B cell (primary cell): ENCODE measurements at regions not wholly inside any gene's neighbourhood (a gene's known extent, or its start where the extent isn't known, plus 50 kb on each side); places are given as distances from the start of the nearest gene placed in this dataset.

Experiments
- ATAC-seq: fragments of 200-7000 bp; cut with Tn5 transposase; one replicate; pipeline ENCODE4 v1.10.0; 2021; ENCODE audit warnings: low read depth, mild to moderate bottlenecking, moderate number of reproducible peaks, moderate library complexity
- CTCF ChIA-PET: fragments of 350-600 bp; sonication (Branson Sonifier 250); formaldehyde crosslinking; loops from one replicate; lab custom pipeline; 2021; ENCODE audit warnings: antibody characterized with exemption, inconsistent platforms; lab: Charles Lee
- POLR2A ChIA-PET: fragments of 350-600 bp; sonication (Branson Sonifier 250); formaldehyde crosslinking; loops from one replicate; lab custom pipeline; 2021; ENCODE audit warnings: antibody characterized with exemption; lab: Charles Lee
- DNase-seq: peaks from one replicate; pipeline ENCODE4 v3.0.0; 2013
- H2AFZ ChIP-seq: 2 replicates; pipeline ENCODE4 v1.6.1; 2012; ENCODE audit warnings: mild to moderate bottlenecking, low read depth, low read length; ENCODE audit not compliant: insufficient read depth, poor library complexity, severe bottlenecking
- H3K27ac ChIP-seq, 2 donors: 1 replicate in 1 of 2; 2 replicates in 1 of 2; pipeline ENCODE4 v1.5.1; 2012 to 2013; ENCODE audit warnings: low read length in 2 of 2, mild to moderate bottlenecking in 2 of 2, moderate library complexity in 1 of 2
- H3K27me3 ChIP-seq, 4 experiments: fragments of 200-600 bp in 1 of 4; sonication (generic) in 1 of 4; replicated peaks in 1 of 4; 1 replicate in 2 of 4; 2 replicates in 2 of 4; pipeline versions ENCODE4 v1.6.1 to v1.7.0; 2013 to 2016; ENCODE audit warnings: low read length in 3 of 4, mild to moderate bottlenecking in 2 of 4, mixed read lengths in 1 of 4, moderate library complexity in 1 of 4; ENCODE audit not compliant: insufficient read depth in 4 of 4, control insufficient read depth in 3 of 4; ENCODE audit errors: control extremely low read depth in 1 of 4
- H3K36me3 ChIP-seq, 2 experiments: replicated peaks in 1 of 2; 1 replicate in 1 of 2; 2 replicates in 1 of 2; pipeline versions ENCODE4 v1.6.1 to v1.7.1; 2013; ENCODE audit warnings: low read length in 1 of 2; ENCODE audit not compliant: insufficient read depth in 2 of 2, control insufficient read depth in 1 of 2; ENCODE audit errors: control extremely low read depth in 1 of 2, extremely low read depth in 1 of 2
- H3K4me1 ChIP-seq, 2 donors: fragments of 200-600 bp in 1 of 2; sonication (generic) in 1 of 2; 1 replicate in 1 of 2; 2 replicates in 1 of 2; pipeline versions ENCODE4 v1.5.1 to v1.6.1; 2013 to 2017; ENCODE audit warnings: low read length in 2 of 2; ENCODE audit not compliant: control insufficient read depth in 2 of 2, insufficient read depth in 2 of 2
- H3K4me2 ChIP-seq: replicated peaks from 2 replicates; pipeline ENCODE3; 2012; ENCODE audit warnings: mild to moderate bottlenecking, low read depth, low read length; ENCODE audit not compliant: poor library complexity, severe bottlenecking
- H3K4me3 ChIP-seq, 5 experiments: fragments of 200-600 bp in 1 of 5; sonication (generic) in 1 of 5; 1 replicate in 3 of 5; 2 replicates in 2 of 5; pipeline versions ENCODE4 v1.5.1 to v1.7.0; 2011 to 2016; ENCODE audit warnings: low read length in 4 of 5, mild to moderate bottlenecking in 4 of 5, low read depth in 2 of 5, control low read depth in 1 of 5, moderate library complexity in 1 of 5; ENCODE audit not compliant: insufficient read depth in 1 of 5; ENCODE audit errors: control extremely low read depth in 1 of 5, extremely low read depth in 1 of 5
- H3K79me2 ChIP-seq: fragments of 200-600 bp; sonication (generic); one replicate; pipeline ENCODE4 v1.6.0; 2016; ENCODE audit warnings: low read length; ENCODE audit not compliant: control insufficient read depth, insufficient read depth
- H3K9ac ChIP-seq: fragments of 200-600 bp; sonication (generic); 2 replicates; pipeline ENCODE4 v1.6.1; 2017; ENCODE audit warnings: mild to moderate bottlenecking, low read length, moderate library complexity
- H3K9me3 ChIP-seq, 3 donors: one replicate each; pipeline versions ENCODE4 v1.6.1 to v1.7.1; 2013; ENCODE audit warnings: low read length in 2 of 3; ENCODE audit not compliant: control insufficient read depth in 2 of 3, insufficient read depth in 1 of 3; ENCODE audit errors: control extremely low read depth in 1 of 3
- H4K20me1 ChIP-seq: 2 replicates; pipeline ENCODE4 v1.6.0; 2012; ENCODE audit warnings: mild to moderate bottlenecking, low read length; ENCODE audit not compliant: insufficient read depth, control insufficient read depth, poor library complexity, severe bottlenecking
- H3K27ac Mint-ChIP-seq: one replicate; pipeline ENCODE4 v1.8.0; 2021; ENCODE audit warnings: mixed read lengths
- H3K27me3 Mint-ChIP-seq: one replicate; pipeline ENCODE4 v1.8.0; 2021; ENCODE audit warnings: mixed read lengths
- H3K4me1 Mint-ChIP-seq: one replicate; pipeline ENCODE4 v1.8.0; 2021; ENCODE audit warnings: mixed read lengths
- H3K4me3 Mint-ChIP-seq: one replicate; pipeline ENCODE4 v1.8.0; 2021; ENCODE audit warnings: mixed read lengths
- H3K9me3 Mint-ChIP-seq: one replicate; pipeline ENCODE4 v1.8.0; 2022; ENCODE audit warnings: mixed read lengths; ENCODE audit not compliant: insufficient read depth
- CTCF ChIP-seq: fragments of 200-600 bp; IDR thresholded peaks from one replicate; pipeline ENCODE4 v1.8.0; 2022; ENCODE audit warnings: antibody characterized with exemption, mild to moderate bottlenecking
- EZH2 ChIP-seq: IDR thresholded peaks from 2 replicates; pipeline ENCODE4 v1.6.1; 2012; ENCODE audit warnings: borderline replicate concordance, low read depth, mild to moderate bottlenecking, moderate library complexity, low read length; ENCODE audit not compliant: insufficient read depth, poor library complexity, severe bottlenecking
- WGBS: methylation state at CpG from one replicate; pipeline ENCODE4 v1.1.5; 2013; ENCODE audit warnings: missing lambda C conversion rate; ENCODE audit not compliant: insufficient coverage; 5-methylcytosine and 5-hydroxymethylcytosine counted together
- intact Hi-C: fragments of 100-400 bp; cut with micrococcal nuclease; formaldehyde crosslinking; loops from one replicate; pipeline ENCODE4 v1.10.0; 2022

DNA sequence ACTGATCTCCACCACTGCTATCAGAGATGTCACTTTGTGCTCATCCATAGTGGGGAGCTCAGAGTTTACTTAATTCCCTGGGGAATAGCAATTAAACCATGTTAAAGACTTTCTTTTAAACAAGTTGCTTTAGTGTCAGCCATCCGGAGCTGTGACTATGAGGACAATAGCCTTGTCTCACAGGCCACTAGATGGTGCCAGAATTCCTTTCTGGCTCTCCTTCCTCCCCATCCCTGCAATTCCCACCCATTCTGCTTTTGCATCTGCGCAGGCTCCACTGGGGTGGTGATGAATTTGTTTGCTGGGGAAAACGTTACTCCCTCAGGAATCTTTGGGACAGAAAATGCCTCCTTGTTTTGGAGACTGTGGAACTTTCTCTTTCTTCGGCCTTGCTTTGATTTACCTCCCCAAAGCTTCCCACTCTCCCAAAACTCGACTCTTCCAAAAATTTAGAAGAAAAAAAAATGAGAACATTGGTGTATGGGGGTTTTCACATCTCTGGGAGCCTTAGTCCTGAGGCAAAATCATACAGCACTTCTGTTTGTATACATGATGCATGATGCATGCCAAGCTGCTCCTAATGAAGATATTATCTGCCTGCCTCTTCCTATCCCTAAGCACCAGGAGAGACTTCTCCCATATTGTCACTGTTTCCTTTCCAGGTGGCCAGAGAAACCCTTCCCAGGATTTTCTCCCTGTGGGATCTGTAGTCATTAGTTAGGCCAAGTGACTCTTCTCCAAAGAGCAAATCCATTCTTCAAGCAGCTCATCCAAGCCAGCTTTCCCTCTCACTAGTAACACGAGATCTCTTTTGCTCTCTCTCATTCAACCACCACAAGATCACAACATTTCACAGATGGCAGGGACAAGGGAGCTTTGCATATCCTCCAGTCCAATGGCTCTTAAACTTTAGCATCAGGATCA is 466.1 kb downstream of the TLR4 start:
- Histone ChIP-seq H3K27me3 (no peaks in the 10 kb centered on the region), H3K4me1 (no peaks in the 10 kb centered on the region), H2AFZ (no peak overlapping the region), H4K20me1 (no peaks in the 10 kb centered on the region), H3K4me3 (no peak overlapping the region), H3K27ac (no peak overlapping the region), H3K79me2 (no peaks in the 10 kb centered on the region), H3K36me3 (no peaks in the 10 kb centered on the region), H3K9me3 (no peaks in the 10 kb centered on the region), H3K9ac (no peak overlapping the region), H3K4me2 (no peak overlapping the region)
- intact Hi-C loops: no loop called here
- CTCF ChIA-PET: no interaction called here
- no peak for TF ChIP-seq CTCF
- no peak for TF ChIP-seq EZH2
- ATAC-seq (no peak), DNase-seq (no peak)
- H3K4me1 Mint-ChIP-seq: no peaks in the 10 kb centered on the region
- peaks cover 12% of the 10 kb centered on the region for H3K27me3 Mint-ChIP-seq
- WGBS: 30% methylated on average over 2 of the region's 6 CpGs
- H3K27ac Mint-ChIP-seq: no peak overlapping the region
- POLR2A ChIA-PET: no interaction called here
- no peak overlapping the region for H3K4me3 Mint-ChIP-seq
- no peaks in the 10 kb centered on the region for H3K9me3 Mint-ChIP-seq

GRCh38 chr9:118177241-118177640 is 473.0 kb downstream of the TLR4 start:
- no peaks in the 10 kb centered on the region for H3K4me1 ChIP-seq
- TF ChIP-seq CTCF (no peak), EZH2 (no peak)
- ATAC-seq (no peak), DNase-seq (no peak)
- H4K20me1 ChIP-seq: no peaks in the 10 kb centered on the region
- ChIA-PET CTCF (no interaction called here), POLR2A (no interaction called here)
- no peaks in the 10 kb centered on the region for H3K79me2 ChIP-seq
- Mint-ChIP-seq H3K27ac (no peak overlapping the region), H3K27me3 (peaks cover 7% of the 10 kb centered on the region), H3K4me3 (no peak overlapping the region), H3K9me3 (no peaks in the 10 kb centered on the region), H3K4me1 (no peaks in the 10 kb centered on the region)
- H3K9ac ChIP-seq: no peak overlapping the region
- no peaks in the 10 kb centered on the region for H3K36me3 ChIP-seq
- H3K27me3 ChIP-seq: no peaks in the 10 kb centered on the region
- no peak overlapping the region for H3K4me3 ChIP-seq
- no peak overlapping the region for H3K4me2 ChIP-seq
- intact Hi-C loops: no loop called here
- no peak overlapping the region for H3K27ac ChIP-seq
- H2AFZ ChIP-seq: no peak overlapping the region
- H3K9me3 ChIP-seq: no peaks in the 10 kb centered on the region
